Lung microvascular endothelial cell (primary cell): ENCODE measurements at regions not wholly inside any gene's neighbourhood (a gene's known extent, or its start where the extent isn't known, plus 50 kb on each side); places are given as distances from the start of the nearest gene placed in this dataset.
"Not testable (repeated sequence)": the region's sequence is repeated elsewhere in the genome, so short reads cannot be mapped to it uniquely, and the experiment has no call there.

Experiments used
- DNase-seq, 2 donors: peaks; one replicate each; pipeline versions ENCODE4 v3.0.0 to v3.0.0-alpha.2; 2010; ENCODE audit warnings: low read depth in 2 of 2

- DNase-seq, result no peak
Measured at GRCh38 chr22:25281675-25282345, 62.4 kb downstream of the CRYBB2 start.

DNA sequence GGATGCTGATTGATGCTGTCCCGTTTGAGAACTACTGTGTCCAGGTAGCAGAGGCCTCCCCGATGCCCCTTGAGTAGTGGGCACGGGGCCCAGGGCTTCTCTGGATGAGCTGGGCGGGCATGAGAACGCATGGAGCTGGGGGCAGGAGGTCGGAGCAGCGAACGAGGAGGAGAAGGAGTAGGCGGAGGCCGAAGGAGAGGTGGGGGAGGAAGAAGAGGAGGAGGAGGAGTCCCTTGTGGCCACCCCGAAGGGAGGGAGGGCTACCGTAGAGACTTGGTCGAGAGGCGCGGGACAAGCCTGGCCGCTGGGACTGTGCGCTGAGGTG, 62.9 kb downstream of the CRYBB2 start:
- DNase-seq, result no peak

GRCh38 chr22:25282671-25283561, 63.5 kb downstream of the CRYBB2 start:
- no peak for DNase-seq

GRCh38 chr22:25288481-25288880, 69.0 kb downstream of the CRYBB2 start:
- not testable (repeated sequence) for DNase-seq

- DNase-seq, result not testable (repeated sequence)
Measured at GRCh38 chr22:25301912-25302311, 82.5 kb downstream of the CRYBB2 start.

DNA sequence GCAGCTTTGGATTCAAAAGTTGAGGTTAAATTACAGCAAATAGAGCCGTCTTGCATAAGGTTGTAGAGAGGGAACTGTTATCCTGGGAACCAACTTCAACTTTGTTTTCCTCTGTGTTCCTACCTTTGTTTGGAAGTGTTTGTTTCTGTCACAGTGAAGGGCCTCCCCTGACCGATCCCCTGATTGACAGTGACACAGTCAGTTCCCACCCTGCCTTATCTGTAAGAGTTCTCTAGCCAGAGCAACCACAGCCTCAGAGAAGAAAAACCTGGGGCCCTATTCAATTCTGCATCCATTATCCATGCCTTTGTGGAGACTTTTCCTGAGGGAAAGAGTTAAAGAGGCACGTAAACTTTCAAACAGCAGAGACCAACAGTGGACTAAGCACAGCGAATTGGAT, 90.1 kb downstream of the CRYBB2 start:
- not testable (repeated sequence) for DNase-seq

DNA sequence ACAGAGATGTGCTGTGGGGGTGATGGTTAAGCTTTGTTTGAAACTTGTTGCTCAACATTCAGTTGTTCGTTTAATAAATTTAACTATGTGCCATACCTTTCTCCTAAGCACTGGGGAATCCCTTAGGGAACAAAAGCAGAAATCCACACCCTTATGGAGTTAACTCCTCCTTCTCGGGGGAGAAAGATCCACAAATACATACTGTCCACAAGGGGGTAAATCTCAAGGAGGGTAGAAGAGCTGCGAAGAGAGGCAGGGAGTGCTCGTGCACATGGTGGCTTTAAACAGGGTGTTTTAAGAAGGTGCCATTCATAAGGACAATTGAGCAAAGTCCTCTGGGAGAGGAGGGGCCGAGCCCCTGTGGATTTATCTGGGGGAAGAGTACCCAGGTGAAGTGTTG, 92.5 kb downstream of the CRYBB2 start:
- not testable (repeated sequence) for DNase-seq

DNA sequence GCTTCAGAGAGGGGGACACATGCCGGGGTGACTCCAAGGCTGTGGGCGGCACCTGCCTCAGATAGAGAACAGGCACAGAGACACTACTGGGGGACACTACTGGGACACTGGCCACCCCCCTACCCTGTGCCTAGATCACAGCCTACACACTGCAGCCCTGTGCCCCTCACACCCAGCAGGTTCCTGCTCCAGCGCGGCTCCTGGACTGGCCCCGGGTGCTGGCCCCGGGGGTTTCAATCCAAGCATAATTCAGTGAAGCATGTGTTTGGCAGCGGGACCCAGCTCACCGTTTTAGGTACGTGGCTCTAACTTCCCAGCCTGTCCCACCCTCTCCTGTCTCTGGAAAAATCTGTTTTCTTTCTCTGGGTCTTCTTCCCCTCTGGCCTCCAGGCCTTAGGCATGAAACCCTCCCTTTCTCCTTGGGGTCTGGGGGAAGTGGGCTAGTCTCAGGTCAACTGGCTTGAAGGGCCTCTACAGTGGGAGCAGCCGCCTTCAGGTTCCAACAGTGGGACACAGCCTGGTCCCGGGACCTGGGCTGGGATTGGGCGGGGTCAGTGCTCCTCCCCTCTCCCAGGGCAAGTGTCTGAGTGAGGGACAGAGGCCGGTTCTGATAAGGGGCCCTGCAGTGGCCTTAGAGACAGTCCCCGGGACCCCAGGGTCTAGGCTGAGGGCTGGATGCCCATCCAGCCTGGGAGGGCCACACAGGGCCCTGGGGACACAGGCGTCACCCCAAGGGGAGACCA, 98.8 kb downstream of the CRYBB2 start:
- DNase-seq, result no peak

GRCh38 chr22:25327018-25327755, 107.7 kb downstream of the CRYBB2 start:
- DNase-seq, result no peak

GRCh38 chr22:25331050-25331449, 111.6 kb downstream of the CRYBB2 start:
- DNase-seq, result no peak

DNA sequence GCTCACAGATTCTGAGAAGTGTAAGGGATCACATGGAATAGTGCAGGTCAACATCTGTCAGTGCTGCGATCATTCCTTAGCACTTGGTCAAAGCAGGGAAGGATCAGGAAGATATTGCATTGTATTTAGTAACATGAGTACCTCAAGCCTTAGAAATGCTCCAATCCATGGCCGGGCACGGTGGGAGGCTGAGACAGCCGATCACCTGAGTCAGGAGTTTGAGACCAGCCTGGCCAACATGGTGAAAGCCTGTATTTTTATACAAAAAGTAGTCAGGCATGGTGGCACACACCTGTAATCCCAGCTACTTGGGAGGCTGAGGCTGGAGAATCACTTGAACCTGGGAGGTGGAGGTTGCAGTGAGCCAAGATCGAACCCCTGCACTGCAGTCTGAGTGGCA, 112.5 kb downstream of the CRYBB2 start:
- not testable (repeated sequence) for DNase-seq

DNA sequence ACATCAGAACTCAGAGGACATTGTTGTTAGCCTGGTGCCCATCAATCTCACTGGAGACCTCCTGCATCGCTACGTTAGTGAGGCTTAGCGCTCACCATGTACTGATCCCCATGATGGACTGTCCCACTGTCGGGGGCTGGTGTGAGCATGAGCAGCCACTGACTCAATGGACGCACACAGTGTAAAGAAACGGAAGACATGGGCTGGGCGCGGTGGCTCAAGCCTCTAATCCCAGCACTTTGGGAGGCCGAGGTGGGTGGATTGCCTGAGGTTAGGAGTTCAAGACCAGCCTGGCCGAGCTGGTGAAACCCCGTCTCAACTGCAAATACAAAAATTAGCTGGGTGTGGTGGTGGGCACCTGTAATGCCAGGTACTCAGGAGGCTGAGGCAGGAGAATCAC, 112.9 kb downstream of the CRYBB2 start:
- no peak for DNase-seq

- DNase-seq, result peak; percentile 52 to 68
Measured at GRCh38 chr22:25334162-25334490, 114.7 kb downstream of the CRYBB2 start.

- not testable (repeated sequence) for DNase-seq
Measured at GRCh38 chr22:25334631-25335030, 115.2 kb downstream of the CRYBB2 start.

DNA sequence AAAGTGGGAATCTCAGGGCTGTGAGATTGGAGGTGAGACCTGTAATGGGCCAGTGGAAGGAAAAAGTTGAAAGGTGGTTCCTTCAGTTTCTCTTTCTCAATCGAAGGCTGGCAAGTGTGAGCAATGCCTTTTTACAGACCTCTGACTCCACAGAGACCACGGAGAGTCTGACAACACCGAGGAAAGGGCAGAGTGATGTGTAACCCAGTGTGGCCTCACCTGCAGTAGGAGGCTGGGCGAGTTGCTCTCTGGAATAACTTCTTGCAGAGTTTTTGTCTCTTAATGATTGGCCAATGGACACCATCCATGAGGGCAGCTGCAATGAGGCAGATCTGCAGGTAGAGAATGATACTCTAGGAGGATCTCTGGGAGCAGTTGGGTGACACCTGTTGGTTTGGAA, 115.8 kb downstream of the CRYBB2 start:
- DNase-seq, result not testable (repeated sequence)

DNA sequence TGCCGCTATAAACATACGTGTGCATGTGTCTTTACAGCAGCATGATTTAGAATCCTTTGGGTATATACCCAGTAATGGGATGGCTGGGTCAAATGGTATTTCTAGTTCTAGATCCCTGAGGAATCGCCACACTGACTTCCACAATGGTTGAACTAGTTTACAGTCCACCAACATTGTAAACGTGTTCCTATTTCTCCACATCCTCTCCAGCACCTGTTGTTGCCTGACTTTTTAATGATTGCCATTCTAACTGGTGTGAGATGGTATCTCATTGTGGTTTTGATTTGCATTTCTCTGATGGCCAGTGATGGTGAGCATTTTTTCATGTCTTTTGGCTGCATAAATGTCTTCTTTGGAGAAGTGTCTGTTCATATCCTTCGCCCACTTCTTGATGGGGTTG, 121.1 kb downstream of the CRYBB2 start:
- DNase-seq, result not testable (repeated sequence)

DNA sequence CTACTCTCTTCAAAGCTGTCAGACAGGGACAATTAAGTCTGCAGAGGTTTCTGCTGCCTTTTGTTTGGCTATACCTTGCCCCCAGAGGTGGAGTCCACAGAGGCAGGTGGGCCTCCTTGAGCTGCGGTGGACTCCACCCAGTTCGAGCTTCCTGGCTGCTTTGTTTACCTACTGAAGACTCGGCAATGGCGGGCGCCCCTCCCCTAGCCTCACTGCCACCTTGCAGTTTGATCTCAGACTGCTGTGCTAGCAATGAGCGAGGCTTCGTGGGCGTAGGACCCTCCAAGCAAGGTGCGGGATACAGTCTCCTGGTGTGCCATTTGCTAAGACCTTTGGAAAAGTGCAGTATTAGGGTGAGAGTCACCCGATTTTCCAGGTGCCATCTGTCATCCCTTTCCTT, 124.9 kb downstream of the CRYBB2 start:
- not testable (repeated sequence) for DNase-seq

- peak in 1 of 2 donors; percentile 31 for DNase-seq
Measured at GRCh38 chr22:25346859-25347751, 127.7 kb downstream of the CRYBB2 start.

GRCh38 chr22:25347752-25348102, 128.3 kb downstream of the CRYBB2 start:
- DNase-seq, result peak in 1 of 2 donors; percentile 34

- no peak for DNase-seq
Measured at GRCh38 chr22:25348391-25348790, 129.0 kb downstream of the CRYBB2 start.

GRCh38 chr22:25348996-25349395, 129.6 kb downstream of the CRYBB2 start:
- DNase-seq, result not testable (repeated sequence)
